HepG2 (cell line): ENCODE measurements at regions not wholly inside any gene's neighbourhood (a gene's known extent, or its start where the extent isn't known, plus 50 kb on each side); places are given as distances from the start of the nearest gene placed in this dataset.

Source experiments
- ATAC-seq: fragments of 200-7000 bp; cut with Tn5 transposase; 3 replicates; pipeline ENCODE4 v1.9.1; 2020; ENCODE audit warnings: mild to moderate bottlenecking, moderate library complexity
- BruUV-seq: library from RNA; stranded (reverse); fragments of 400-500 nt; replicated peaks from 2 replicates; lab custom pipeline; 2021; lab: Mats Ljungman, UMichigan
- CTCF ChIA-PET: fragments of 300-600 bp; formaldehyde crosslinking; extraction: SDS; loops from one replicate; lab custom pipeline; 2021; ENCODE audit warnings: low total read pairs, inconsistent platforms, low intra/inter-chr PET ratio; lab: Yijun Ruan, JAX
- POLR2A ChIA-PET: fragments of 350-600 bp; sonication (Branson Sonifier 250); formaldehyde crosslinking; loops from one replicate; lab custom pipeline; 2020; ENCODE audit warnings: antibody characterized with exemption, inconsistent platforms; lab: Yijun Ruan, JAX
- DNase-seq: peaks from one replicate; pipeline ENCODE4 v3.0.0-alpha.2; 2015; ENCODE audit warnings: low spot score
- FAIRE-seq: peaks from 3 replicates; lab custom pipeline; 2011; peaks lifted over from hg19 to GRCh38; lab: Jason Lieb, UNC
- H2AFZ ChIP-seq: one replicate; pipeline ENCODE4 v1.6.1; 2011; ENCODE audit warnings: low read length, inconsistent platforms
- H3K27ac ChIP-seq: fragments of 300-600 bp; 3 replicates; pipeline ENCODE4 v1.8.0; 2011; ENCODE audit warnings: mixed run types, mild to moderate bottlenecking, mixed read lengths, low read length, inconsistent platforms; ENCODE audit not compliant: insufficient read depth; ENCODE audit errors: extremely low read length
- H3K27me3 ChIP-seq, 2 experiments: fragments of 200-600 bp in 1 of 2; 2 replicates in 1 of 2; 3 replicates in 1 of 2; pipeline versions ENCODE4 v1.6.0 to v1.8.0; 2011; ENCODE audit warnings: low read length in 2 of 2, mild to moderate bottlenecking in 2 of 2, moderate library complexity in 2 of 2, inconsistent platforms in 1 of 2; ENCODE audit not compliant: insufficient read depth in 2 of 2, control insufficient read depth in 1 of 2
- H3K36me3 ChIP-seq, 2 experiments: fragments of 200-600 bp in 1 of 2; replicated peaks in 1 of 2; 2 replicates in 1 of 2; 3 replicates in 1 of 2; pipeline versions ENCODE4 v1.5.1 to v1.8.0; 2011; ENCODE audit warnings: low read length in 2 of 2, inconsistent platforms in 1 of 2; ENCODE audit not compliant: insufficient read depth in 2 of 2, control insufficient read depth in 1 of 2
- H3K4me1 ChIP-seq: 2 replicates; pipeline ENCODE4 v1.5.1; 2012; ENCODE audit warnings: low read length, inconsistent platforms; ENCODE audit not compliant: insufficient read depth
- H3K4me2 ChIP-seq: 2 replicates; pipeline ENCODE4 v1.6.0; 2011; ENCODE audit warnings: low read depth, low read length, inconsistent platforms
- H3K4me3 ChIP-seq, 3 experiments: fragments of 200-600 bp in 1 of 3; sonication (generic), shearing (Covaris generic) in 1 of 3; replicated peaks in 1 of 3; 2 replicates each; pipeline ENCODE4 v1.5.1; 2011 to 2016; ENCODE audit warnings: low read length in 3 of 3, inconsistent platforms in 2 of 3, low read depth in 2 of 3, mild to moderate bottlenecking in 2 of 3, control low read depth in 1 of 3, mixed read lengths in 1 of 3; ENCODE audit not compliant: insufficient read depth in 1 of 3
- H3K79me2 ChIP-seq: one replicate; pipeline ENCODE4 v1.6.1; 2011; ENCODE audit warnings: low read length, inconsistent platforms; ENCODE audit not compliant: insufficient read depth
- H3K9ac ChIP-seq: 2 replicates; pipeline ENCODE4 v1.6.0; 2011; ENCODE audit warnings: mild to moderate bottlenecking, low read depth, low read length, inconsistent platforms; ENCODE audit not compliant: insufficient read depth
- H3K9me3 ChIP-seq: 2 replicates; pipeline ENCODE4 v1.5.1; 2012; ENCODE audit warnings: mild to moderate bottlenecking, low read length
- H4K20me1 ChIP-seq: 2 replicates; pipeline ENCODE4 v1.6.0; 2011; ENCODE audit warnings: inconsistent platforms, mild to moderate bottlenecking, low read length, moderate library complexity; ENCODE audit not compliant: insufficient read depth
- FOXM1 ChIP-seq: sonication (generic); formaldehyde crosslinking; IDR thresholded peaks from 2 replicates; pipeline ENCODE4 v1.5.0; 2020; ENCODE audit warnings: missing genetic modification reagents
- GTF3A ChIP-seq: sonication (generic); formaldehyde crosslinking; conservative IDR thresholded peaks from 2 replicates; pipeline ENCODE4 v1.4.0; 2020; ENCODE audit warnings: mild to moderate bottlenecking, missing genetic modification reagents
- HNRNPK ChIP-seq: fragments of 200-400 bp; formaldehyde crosslinking; IDR thresholded peaks from 2 replicates; pipeline ENCODE4 v1.6.1; 2018; ENCODE audit warnings: low read length, low read depth, moderate library complexity, mild to moderate bottlenecking; ENCODE audit not compliant: poor library complexity, severe bottlenecking
- MEIS1 ChIP-seq: sonication (generic); formaldehyde crosslinking; IDR thresholded peaks from 2 replicates; pipeline ENCODE4 v1.9.0; 2021; ENCODE audit warnings: mild to moderate bottlenecking, missing genetic modification reagents, moderate library complexity, borderline replicate concordance
- STAT5B ChIP-seq: sonication (generic); formaldehyde crosslinking; IDR thresholded peaks from 2 replicates; pipeline ENCODE4 v1.4.0; 2020; ENCODE audit warnings: missing genetic modification reagents
- TCF7L2 ChIP-seq: IDR thresholded peaks from 2 replicates; pipeline ENCODE4 v1.6.1; 2011; ENCODE audit warnings: mild to moderate bottlenecking, low read depth, low read length, moderate library complexity
- YEATS2 ChIP-seq: sonication (generic); formaldehyde crosslinking; IDR thresholded peaks from 2 replicates; pipeline ENCODE4 v1.4.0; 2020; ENCODE audit warnings: missing genetic modification reagents, borderline replicate concordance
- ZNF274 ChIP-seq: sonication (generic); formaldehyde crosslinking; IDR thresholded peaks from 2 replicates; pipeline ENCODE4 v1.5.1; 2020; ENCODE audit warnings: mild to moderate bottlenecking, missing genetic modification reagents
- ZNF337 ChIP-seq: sonication (generic); formaldehyde crosslinking; IDR thresholded peaks from 2 replicates; pipeline ENCODE4 v1.5.1; 2020; ENCODE audit warnings: missing genetic modification reagents, low read depth, mild to moderate bottlenecking, borderline replicate concordance
- ZNF432 ChIP-seq: sonication (generic); formaldehyde crosslinking; IDR thresholded peaks from 2 replicates; pipeline ENCODE4 v1.5.0; 2020; ENCODE audit warnings: missing genetic modification reagents, mild to moderate bottlenecking, borderline replicate concordance
- WGBS: methylation state at CpG from one replicate; pipeline ENCODE4 v1.1.6; 2017; ENCODE audit warnings: low lambda C conversion rate; 5-methylcytosine and 5-hydroxymethylcytosine counted together
- in situ Hi-C: cut with HindIII; loops from 2 replicates; pipeline ENCODE4 v1.10.0; 2017; ENCODE audit warnings: low pct_unique_long_range_greater_than_20kb; ENCODE audit not compliant: extremely low pct_ligation_motif_present
- intact Hi-C: fragments of 100-400 bp; cut with micrococcal nuclease; formaldehyde crosslinking; loops from one replicate; pipeline ENCODE4 v1.10.0; 2022; ENCODE audit not compliant: unreplicated experiment
- TF ChIP-seq, protein P1 (sequence below): sonication (generic); formaldehyde crosslinking; IDR thresholded peaks from 2 replicates; pipeline ENCODE4 v1.5.0; 2020; ENCODE audit warnings: mild to moderate bottlenecking, missing genetic modification reagents, borderline replicate concordance
- TF ChIP-seq, protein P2 (sequence below): sonication (generic); formaldehyde crosslinking; conservative IDR thresholded peaks from 2 replicates; pipeline ENCODE4 v1.4.0; 2020; ENCODE audit warnings: mild to moderate bottlenecking, missing genetic modification reagents, moderate library complexity
- TF ChIP-seq, protein P3 (sequence below): sonication (generic); formaldehyde crosslinking; IDR thresholded peaks from 2 replicates; pipeline ENCODE4 v1.8.1; 2022; ENCODE audit warnings: low read depth, mild to moderate bottlenecking, missing genetic modification reagents

DNA sequence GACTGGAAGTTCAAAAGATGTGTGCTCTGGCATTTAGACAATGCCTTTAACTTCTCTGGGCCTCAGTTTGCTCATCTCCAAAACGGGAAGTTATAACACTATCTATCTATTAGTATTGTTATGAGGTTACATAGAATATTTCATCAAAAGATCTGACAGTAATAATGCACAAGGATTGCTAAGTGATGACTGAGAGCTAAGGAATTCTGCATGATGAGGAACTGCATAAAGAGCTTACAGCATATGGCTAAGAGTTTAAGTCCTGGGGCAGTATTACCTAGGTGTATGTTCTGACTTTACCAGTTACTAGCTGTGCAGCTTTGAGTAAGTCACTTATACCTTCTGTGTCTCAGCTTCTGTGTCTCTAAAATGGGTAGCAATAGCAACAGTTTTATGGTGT lies 160.1 kb upstream of the TMPO start (continued):
- TF ChIP-seq, protein P1, sequence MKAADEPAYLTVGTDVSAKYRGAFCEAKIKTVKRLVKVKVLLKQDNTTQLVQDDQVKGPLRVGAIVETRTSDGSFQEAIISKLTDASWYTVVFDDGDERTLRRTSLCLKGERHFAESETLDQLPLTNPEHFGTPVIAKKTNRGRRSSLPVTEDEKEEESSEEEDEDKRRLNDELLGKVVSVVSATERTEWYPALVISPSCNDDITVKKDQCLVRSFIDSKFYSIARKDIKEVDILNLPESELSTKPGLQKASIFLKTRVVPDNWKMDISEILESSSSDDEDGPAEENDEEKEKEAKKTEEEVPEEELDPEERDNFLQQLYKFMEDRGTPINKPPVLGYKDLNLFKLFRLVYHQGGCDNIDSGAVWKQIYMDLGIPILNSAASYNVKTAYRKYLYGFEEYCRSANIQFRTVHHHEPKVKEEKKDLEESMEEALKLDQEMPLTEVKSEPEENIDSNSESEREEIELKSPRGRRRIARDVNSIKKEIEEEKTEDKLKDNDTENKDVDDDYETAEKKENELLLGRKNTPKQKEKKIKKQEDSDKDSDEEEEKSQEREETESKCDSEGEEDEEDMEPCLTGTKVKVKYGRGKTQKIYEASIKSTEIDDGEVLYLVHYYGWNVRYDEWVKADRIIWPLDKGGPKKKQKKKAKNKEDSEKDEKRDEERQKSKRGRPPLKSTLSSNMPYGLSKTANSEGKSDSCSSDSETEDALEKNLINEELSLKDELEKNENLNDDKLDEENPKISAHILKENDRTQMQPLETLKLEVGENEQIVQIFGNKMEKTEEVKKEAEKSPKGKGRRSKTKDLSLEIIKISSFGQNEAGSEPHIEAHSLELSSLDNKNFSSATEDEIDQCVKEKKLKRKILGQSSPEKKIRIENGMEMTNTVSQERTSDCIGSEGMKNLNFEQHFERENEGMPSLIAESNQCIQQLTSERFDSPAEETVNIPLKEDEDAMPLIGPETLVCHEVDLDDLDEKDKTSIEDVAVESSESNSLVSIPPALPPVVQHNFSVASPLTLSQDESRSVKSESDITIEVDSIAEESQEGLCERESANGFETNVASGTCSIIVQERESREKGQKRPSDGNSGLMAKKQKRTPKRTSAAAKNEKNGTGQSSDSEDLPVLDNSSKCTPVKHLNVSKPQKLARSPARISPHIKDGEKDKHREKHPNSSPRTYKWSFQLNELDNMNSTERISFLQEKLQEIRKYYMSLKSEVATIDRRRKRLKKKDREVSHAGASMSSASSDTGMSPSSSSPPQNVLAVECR (CRISPR knock-in tag), result no peak
- TF ChIP-seq STAT5B (CRISPR knock-in tag), result no peak
- no peak for TF ChIP-seq YEATS2 (CRISPR knock-in tag)
- no peak for TF ChIP-seq FOXM1 (CRISPR knock-in tag)
- TF ChIP-seq, protein P2, sequence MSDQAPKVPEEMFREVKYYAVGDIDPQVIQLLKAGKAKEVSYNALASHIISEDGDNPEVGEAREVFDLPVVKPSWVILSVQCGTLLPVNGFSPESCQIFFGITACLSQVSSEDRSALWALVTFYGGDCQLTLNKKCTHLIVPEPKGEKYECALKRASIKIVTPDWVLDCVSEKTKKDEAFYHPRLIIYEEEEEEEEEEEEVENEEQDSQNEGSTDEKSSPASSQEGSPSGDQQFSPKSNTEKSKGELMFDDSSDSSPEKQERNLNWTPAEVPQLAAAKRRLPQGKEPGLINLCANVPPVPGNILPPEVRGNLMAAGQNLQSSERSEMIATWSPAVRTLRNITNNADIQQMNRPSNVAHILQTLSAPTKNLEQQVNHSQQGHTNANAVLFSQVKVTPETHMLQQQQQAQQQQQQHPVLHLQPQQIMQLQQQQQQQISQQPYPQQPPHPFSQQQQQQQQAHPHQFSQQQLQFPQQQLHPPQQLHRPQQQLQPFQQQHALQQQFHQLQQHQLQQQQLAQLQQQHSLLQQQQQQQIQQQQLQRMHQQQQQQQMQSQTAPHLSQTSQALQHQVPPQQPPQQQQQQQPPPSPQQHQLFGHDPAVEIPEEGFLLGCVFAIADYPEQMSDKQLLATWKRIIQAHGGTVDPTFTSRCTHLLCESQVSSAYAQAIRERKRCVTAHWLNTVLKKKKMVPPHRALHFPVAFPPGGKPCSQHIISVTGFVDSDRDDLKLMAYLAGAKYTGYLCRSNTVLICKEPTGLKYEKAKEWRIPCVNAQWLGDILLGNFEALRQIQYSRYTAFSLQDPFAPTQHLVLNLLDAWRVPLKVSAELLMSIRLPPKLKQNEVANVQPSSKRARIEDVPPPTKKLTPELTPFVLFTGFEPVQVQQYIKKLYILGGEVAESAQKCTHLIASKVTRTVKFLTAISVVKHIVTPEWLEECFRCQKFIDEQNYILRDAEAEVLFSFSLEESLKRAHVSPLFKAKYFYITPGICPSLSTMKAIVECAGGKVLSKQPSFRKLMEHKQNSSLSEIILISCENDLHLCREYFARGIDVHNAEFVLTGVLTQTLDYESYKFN (CRISPR knock-in tag), result no peak
- TF ChIP-seq, all 625 proteins: peak for 0

DNA sequence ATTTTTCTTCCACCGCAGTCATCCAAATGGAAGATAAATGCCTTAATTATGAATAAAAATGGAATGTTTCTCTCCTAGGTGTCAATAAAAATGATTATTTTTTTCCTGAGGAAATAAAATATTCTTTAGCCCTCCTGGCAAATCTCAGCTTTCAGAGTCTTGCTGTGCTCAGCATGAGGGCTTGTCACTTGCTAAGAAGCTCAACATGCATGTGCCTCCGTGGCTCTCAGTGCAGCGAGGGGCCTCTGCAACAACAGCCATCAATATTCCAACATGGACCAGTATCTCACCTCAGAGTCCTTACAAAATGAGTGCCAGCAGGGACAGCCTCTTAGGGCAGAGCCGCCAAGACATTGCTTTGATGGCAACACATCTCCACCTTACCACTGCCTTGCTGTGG lies 159.5 kb upstream of the TMPO start:
- intact Hi-C loops, result no loop called here
- no peaks in the 10 kb centered on the region for H3K9me3 ChIP-seq
- BruUV-seq, result no TSS peak
- no peak overlapping the region for H3K27ac ChIP-seq
- DNase-seq, result no peak
- in situ Hi-C loops, result no loop called here
- no peaks in the 10 kb centered on the region for H3K36me3 ChIP-seq
- no peak overlapping the region for H3K4me2 ChIP-seq
- H3K4me1 ChIP-seq, result no peaks in the 10 kb centered on the region
- H4K20me1 ChIP-seq, result no peaks in the 10 kb centered on the region
- no peak overlapping the region for H3K9ac ChIP-seq
- no peak for ATAC-seq
- no peak for FAIRE-seq
- H2AFZ ChIP-seq, result no peak overlapping the region
- H3K4me3 ChIP-seq, result no peak overlapping the region
- CTCF ChIA-PET, result no interaction called here
- no peaks in the 10 kb centered on the region for H3K79me2 ChIP-seq
- POLR2A ChIA-PET, result no interaction called here
- H3K27me3 ChIP-seq, result no peaks in the 10 kb centered on the region
- WGBS, result 30% methylated on average over 3 of the region's 4 CpGs
- TF ChIP-seq ZNF274 (CRISPR knock-in tag), result no peak
- TF ChIP-seq, protein P3, sequence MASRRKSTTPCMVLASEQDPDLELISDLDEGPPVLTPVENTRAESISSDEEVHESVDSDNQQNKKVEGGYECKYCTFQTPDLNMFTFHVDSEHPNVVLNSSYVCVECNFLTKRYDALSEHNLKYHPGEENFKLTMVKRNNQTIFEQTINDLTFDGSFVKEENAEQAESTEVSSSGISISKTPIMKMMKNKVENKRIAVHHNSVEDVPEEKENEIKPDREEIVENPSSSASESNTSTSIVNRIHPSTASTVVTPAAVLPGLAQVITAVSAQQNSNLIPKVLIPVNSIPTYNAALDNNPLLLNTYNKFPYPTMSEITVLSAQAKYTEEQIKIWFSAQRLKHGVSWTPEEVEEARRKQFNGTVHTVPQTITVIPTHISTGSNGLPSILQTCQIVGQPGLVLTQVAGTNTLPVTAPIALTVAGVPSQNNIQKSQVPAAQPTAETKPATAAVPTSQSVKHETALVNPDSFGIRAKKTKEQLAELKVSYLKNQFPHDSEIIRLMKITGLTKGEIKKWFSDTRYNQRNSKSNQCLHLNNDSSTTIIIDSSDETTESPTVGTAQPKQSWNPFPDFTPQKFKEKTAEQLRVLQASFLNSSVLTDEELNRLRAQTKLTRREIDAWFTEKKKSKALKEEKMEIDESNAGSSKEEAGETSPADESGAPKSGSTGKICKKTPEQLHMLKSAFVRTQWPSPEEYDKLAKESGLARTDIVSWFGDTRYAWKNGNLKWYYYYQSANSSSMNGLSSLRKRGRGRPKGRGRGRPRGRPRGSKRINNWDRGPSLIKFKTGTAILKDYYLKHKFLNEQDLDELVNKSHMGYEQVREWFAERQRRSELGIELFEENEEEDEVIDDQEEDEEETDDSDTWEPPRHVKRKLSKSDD (CRISPR knock-in tag), result no peak
- no peak for TF ChIP-seq TCF7L2
- TF ChIP-seq HNRNPK, result no peak
- no peak for TF ChIP-seq MEIS1
- no peak for TF ChIP-seq GTF3A
- no peak for TF ChIP-seq ZNF432 (CRISPR knock-in tag)
- TF ChIP-seq ZNF337 (CRISPR knock-in tag), result no peak
